ENCODE measurements at regions not wholly inside any gene's neighbourhood (a gene's known extent, or its start where the extent isn't known, plus 50 kb on each side); places are given as distances from the start of the nearest gene placed in this dataset.

DNA sequence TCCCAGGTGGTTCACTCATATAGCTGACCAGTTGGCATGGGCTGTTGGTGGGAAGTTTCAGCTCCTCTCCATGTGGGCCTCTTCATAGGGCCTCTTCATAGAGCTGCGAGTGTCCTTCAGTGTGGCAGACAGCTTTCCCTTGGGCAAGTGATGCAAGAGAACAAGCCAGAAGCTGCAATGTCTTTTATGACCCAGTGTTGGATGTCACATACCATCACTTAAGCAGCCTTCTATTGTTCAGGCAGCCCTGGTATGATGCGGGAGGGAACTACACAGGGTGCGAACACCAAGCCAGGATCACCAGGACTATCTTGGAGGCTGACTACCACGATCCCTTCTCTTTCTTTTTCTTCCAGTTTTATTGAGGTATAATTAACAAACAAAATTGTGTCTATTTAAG lies 126.5 kb upstream of the ITGA6 start:
- no peak for TF ChIP-seq YY1 (IDR thresholded peaks at IDR 0.05; ENCODE audit: insufficient read depth, insufficient read length)
- no peak for TF ChIP-seq ZNF274 (IDR thresholded peaks at IDR 0.05; ENCODE audit: low read depth, low read length)
- TF ChIP-seq SUZ12 (IDR thresholded peaks at IDR 0.05; ENCODE audit: extremely low read depth, insufficient read depth, insufficient read length) = no peak

Measured in NT2/D1 (cell line).